ENCODE measurements at regions not wholly inside any gene's neighbourhood (a gene's known extent, or its start where the extent isn't known, plus 50 kb on each side); places are given as distances from the start of the nearest gene placed in this dataset.

DNA sequence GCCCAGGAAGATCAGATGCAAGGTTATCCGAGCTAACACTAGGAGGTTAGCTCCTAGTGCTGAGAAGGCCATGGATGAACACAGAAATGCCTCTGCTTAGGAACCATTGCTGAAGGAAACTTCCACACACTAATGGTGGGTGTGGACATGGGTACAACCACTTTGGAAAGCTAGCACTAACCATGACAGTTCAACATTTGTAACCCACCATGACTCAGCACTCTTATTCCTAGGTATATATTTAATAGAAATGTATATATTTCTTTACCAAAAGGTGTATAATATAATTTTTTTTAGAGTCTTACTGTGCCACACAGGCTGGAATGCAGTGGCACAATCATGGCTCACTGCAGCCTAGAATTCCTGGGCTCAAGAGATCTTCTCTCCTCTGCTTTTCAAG is 85.3 kb upstream of the BTBD3 start:
- no peaks in the 10 kb centered on the region for H3K27me3 Mint-ChIP-seq
- TF ChIP-seq, protein P1, sequence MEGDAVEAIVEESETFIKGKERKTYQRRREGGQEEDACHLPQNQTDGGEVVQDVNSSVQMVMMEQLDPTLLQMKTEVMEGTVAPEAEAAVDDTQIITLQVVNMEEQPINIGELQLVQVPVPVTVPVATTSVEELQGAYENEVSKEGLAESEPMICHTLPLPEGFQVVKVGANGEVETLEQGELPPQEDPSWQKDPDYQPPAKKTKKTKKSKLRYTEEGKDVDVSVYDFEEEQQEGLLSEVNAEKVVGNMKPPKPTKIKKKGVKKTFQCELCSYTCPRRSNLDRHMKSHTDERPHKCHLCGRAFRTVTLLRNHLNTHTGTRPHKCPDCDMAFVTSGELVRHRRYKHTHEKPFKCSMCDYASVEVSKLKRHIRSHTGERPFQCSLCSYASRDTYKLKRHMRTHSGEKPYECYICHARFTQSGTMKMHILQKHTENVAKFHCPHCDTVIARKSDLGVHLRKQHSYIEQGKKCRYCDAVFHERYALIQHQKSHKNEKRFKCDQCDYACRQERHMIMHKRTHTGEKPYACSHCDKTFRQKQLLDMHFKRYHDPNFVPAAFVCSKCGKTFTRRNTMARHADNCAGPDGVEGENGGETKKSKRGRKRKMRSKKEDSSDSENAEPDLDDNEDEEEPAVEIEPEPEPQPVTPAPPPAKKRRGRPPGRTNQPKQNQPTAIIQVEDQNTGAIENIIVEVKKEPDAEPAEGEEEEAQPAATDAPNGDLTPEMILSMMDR (IDR thresholded peaks at IDR 0.05): no peak
- H3K36me3 Mint-ChIP-seq (ENCODE audit: low read depth): no peaks in the 10 kb centered on the region
- ATAC-seq (ENCODE audit: low read depth) (no peak), DNase-seq (no peak)
- intact Hi-C loops (cut with micrococcal nuclease): no loop called here
- CTCF ChIA-PET: no interaction called here
- H3K9me3 Mint-ChIP-seq: peaks cover 2% of the 10 kb centered on the region
- no peak overlapping the region for H3K27ac Mint-ChIP-seq
- no peak overlapping the region for H3K4me3 Mint-ChIP-seq
- POLR2A ChIA-PET: no interaction called here
- H3K4me1 Mint-ChIP-seq: no peaks in the 10 kb centered on the region

- intact Hi-C loops (cut with micrococcal nuclease): no loop called here
- Mint-ChIP-seq H3K4me3 (no peak overlapping the region), H3K27me3 (no peaks in the 10 kb centered on the region), H3K36me3 (ENCODE audit: low read depth) (no peaks in the 10 kb centered on the region), H3K4me1 (no peaks in the 10 kb centered on the region), H3K27ac (no peak overlapping the region), H3K9me3 (peaks cover 2% of the 10 kb centered on the region)
- TF ChIP-seq, protein P1 (IDR thresholded peaks at IDR 0.05): no peak
- ChIA-PET CTCF (no interaction called here), POLR2A (no interaction called here)
- DNase-seq: no peak
- ATAC-seq (ENCODE audit: low read depth): no peak
Observed at GRCh38 chr20:11832851-11833250, 84.8 kb upstream of the BTBD3 start.

DNA sequence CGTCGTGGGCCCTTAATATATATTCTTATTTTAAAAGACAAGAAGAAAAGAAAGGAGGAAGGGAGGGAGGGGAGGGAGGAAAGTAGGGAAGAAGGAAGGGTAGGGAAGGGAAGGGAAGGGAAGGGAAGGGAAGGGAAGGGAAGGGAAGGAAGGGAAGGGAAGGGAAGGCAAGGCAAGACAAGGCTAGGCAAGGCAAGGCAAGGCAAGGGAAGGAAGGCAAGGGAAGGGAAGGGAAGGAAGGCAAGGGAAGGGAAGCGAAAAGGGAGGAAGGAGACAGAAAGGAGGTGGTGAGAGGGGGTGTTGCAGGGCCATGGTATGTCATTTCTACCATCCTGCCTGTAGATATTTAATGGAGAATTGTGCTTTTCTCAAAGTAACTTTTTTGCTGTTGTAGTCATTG is 83.9 kb upstream of the BTBD3 start:
- no peaks in the 10 kb centered on the region for H3K27me3 Mint-ChIP-seq
- intact Hi-C loops (cut with micrococcal nuclease): no loop called here
- no peak for ATAC-seq (ENCODE audit: low read depth)
- ChIA-PET POLR2A (no interaction called here), CTCF (no interaction called here)
- no peak for DNase-seq
- no peak overlapping the region for H3K27ac Mint-ChIP-seq
- no peaks in the 10 kb centered on the region for H3K4me1 Mint-ChIP-seq
- peaks cover 4% of the 10 kb centered on the region for H3K9me3 Mint-ChIP-seq
- no peaks in the 10 kb centered on the region for H3K36me3 Mint-ChIP-seq (ENCODE audit: low read depth)
- TF ChIP-seq, protein P1 (IDR thresholded peaks at IDR 0.05): no peak
- no peak overlapping the region for H3K4me3 Mint-ChIP-seq

DNA sequence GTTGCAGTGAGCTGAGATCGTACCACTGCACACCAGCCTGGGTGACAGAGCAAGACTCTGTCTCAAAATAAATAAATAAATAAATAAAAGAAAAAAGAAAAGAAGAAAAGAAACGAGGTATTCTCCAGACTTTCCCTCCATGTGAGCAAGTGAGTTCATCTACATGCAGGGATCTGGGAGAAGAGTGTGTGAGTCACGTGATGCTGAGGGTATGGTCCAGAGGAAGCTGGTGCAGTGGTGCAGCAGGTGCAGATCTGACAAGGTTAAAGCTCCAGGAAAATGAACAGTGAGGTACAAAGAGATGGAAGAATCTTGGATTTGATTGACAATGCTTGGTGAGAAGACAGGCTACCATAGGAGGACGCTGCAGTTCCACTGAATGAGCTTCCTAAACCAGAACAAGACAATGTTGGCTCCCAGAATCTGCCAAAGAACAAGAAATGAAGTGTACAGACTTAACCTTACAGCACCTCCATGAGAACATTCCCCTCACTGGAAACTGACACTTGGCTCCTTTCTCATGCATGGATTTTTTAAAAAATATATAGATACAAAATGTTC is 79.5 kb upstream of the BTBD3 start:
- CTCF ChIA-PET: no interaction called here

GRCh38 chr20:11841972-11842461 is 75.7 kb upstream of the BTBD3 start:
- TF ChIP-seq, protein P1 (IDR thresholded peaks at IDR 0.05): no peak
- ChIA-PET CTCF (no interaction called here), POLR2A (no interaction called here)
- DNase-seq: no peak
- H3K9me3 Mint-ChIP-seq: peaks cover 9% of the 10 kb centered on the region
- no peak overlapping the region for H3K27ac Mint-ChIP-seq
- no peaks in the 10 kb centered on the region for H3K4me1 Mint-ChIP-seq
- no peak for ATAC-seq (ENCODE audit: low read depth)
- no peaks in the 10 kb centered on the region for H3K27me3 Mint-ChIP-seq
- H3K36me3 Mint-ChIP-seq (ENCODE audit: low read depth): no peaks in the 10 kb centered on the region
- H3K4me3 Mint-ChIP-seq: no peak overlapping the region
- intact Hi-C loops (cut with micrococcal nuclease): no loop called here

More for the DNA sequence above, 79.5 kb upstream of the BTBD3 start:
- TF ChIP-seq, protein P1 (IDR thresholded peaks at IDR 0.05): no peak
- POLR2A ChIA-PET: no interaction called here
- ATAC-seq (ENCODE audit: low read depth) (no peak), DNase-seq (no peak)
- peaks cover 6% of the 10 kb centered on the region for H3K9me3 Mint-ChIP-seq
- no peaks in the 10 kb centered on the region for H3K27me3 Mint-ChIP-seq
- intact Hi-C loops (cut with micrococcal nuclease): no loop called here
- no peaks in the 10 kb centered on the region for H3K36me3 Mint-ChIP-seq (ENCODE audit: low read depth)
- H3K27ac Mint-ChIP-seq: no peak overlapping the region
- H3K4me1 Mint-ChIP-seq: no peaks in the 10 kb centered on the region
- H3K4me3 Mint-ChIP-seq: no peak overlapping the region

Measured in activated B cell treated with CpG ODN at 0.5 μM for 24 hours (primary cell).